Endothelial cell of umbilical vein (primary cell): ENCODE measurements at regions not wholly inside any gene's neighbourhood (a gene's known extent, or its start where the extent isn't known, plus 50 kb on each side); places are given as distances from the start of the nearest gene placed in this dataset.

Source experiments
- BruUV-seq: library from RNA; stranded (reverse); fragments of 400-500 nt; replicated peaks from 2 replicates; lab custom pipeline; 2021; lab: Mats Ljungman, UMichigan
- CTCF ChIA-PET: fragments of 300-600, 350-600 bp; sonication (Branson Sonifier 250); formaldehyde crosslinking; loops from one replicate; lab custom pipeline; 2021; ENCODE audit warnings: antibody characterized with exemption, inconsistent platforms; lab: Charles Lee
- POLR2A ChIA-PET: fragments of 300-600, 350-600 bp; sonication (Branson Sonifier 250); formaldehyde crosslinking; loops from one replicate; lab custom pipeline; 2021; ENCODE audit warnings: antibody characterized with exemption, inconsistent platforms; lab: Charles Lee
- DNase-seq: peaks from one replicate; pipeline ENCODE4 v3.0.0-alpha.2; 2011; ENCODE audit warnings: low read depth, low spot score
- FAIRE-seq: peaks from 2 replicates; lab custom pipeline; 2011; peaks lifted over from hg19 to GRCh38; lab: Jason Lieb, UNC
- H2AFZ ChIP-seq: 2 replicates; pipeline ENCODE4 v1.6.0; 2012; ENCODE audit warnings: low read depth, low read length, control low read depth, inconsistent platforms
- H3K27ac ChIP-seq: 2 replicates; pipeline ENCODE4 v1.5.1; 2011; ENCODE audit warnings: low read depth, mild to moderate bottlenecking, control low read depth, low read length, moderate library complexity; ENCODE audit not compliant: insufficient read depth
- H3K27me3 ChIP-seq, 2 experiments: 2 replicates each; pipeline versions ENCODE4 v1.6.0 to v1.6.1; 2011; ENCODE audit warnings: low read length in 2 of 2, mixed read lengths in 1 of 2; ENCODE audit not compliant: control insufficient read depth in 2 of 2, insufficient read depth in 2 of 2
- H3K36me3 ChIP-seq, 2 experiments: 2 replicates in 1 of 2; 3 replicates in 1 of 2; pipeline ENCODE4 v1.5.1; 2011; ENCODE audit warnings: low read length in 2 of 2, mild to moderate bottlenecking in 1 of 2, moderate library complexity in 1 of 2; ENCODE audit not compliant: control insufficient read depth in 2 of 2, insufficient read depth in 2 of 2; ENCODE audit errors: extremely low read depth in 1 of 2
- H3K4me1 ChIP-seq: 3 replicates; pipeline ENCODE4 v1.5.1; 2011; ENCODE audit warnings: mild to moderate bottlenecking, low read length; ENCODE audit not compliant: control insufficient read depth, insufficient read depth; ENCODE audit errors: extremely low read depth
- H3K4me2 ChIP-seq: 2 replicates; pipeline ENCODE4 v1.6.1; 2011; ENCODE audit warnings: low read length, control low read depth, mixed read lengths; ENCODE audit not compliant: insufficient read depth
- H3K4me3 ChIP-seq, 3 experiments: fragments of 200-600 bp in 1 of 3; sonication (generic), shearing (Covaris generic) in 1 of 3; replicated peaks in 1 of 3; 2 replicates each; pipeline ENCODE4 v1.5.1; 2011 to 2016; ENCODE audit warnings: control low read depth in 3 of 3, low read length in 3 of 3, mild to moderate bottlenecking in 2 of 3, inconsistent platforms in 1 of 3, low read depth in 1 of 3, moderate library complexity in 1 of 3; ENCODE audit not compliant: insufficient read depth in 1 of 3
- H3K79me2 ChIP-seq: 2 replicates; pipeline ENCODE4 v1.6.0; 2012; ENCODE audit warnings: low read length, inconsistent platforms; ENCODE audit not compliant: control insufficient read depth, insufficient read depth
- H3K9ac ChIP-seq: replicated peaks from 2 replicates; pipeline ENCODE3; 2011; ENCODE audit warnings: low read length, control low read depth; ENCODE audit not compliant: insufficient read depth; ENCODE audit errors: extremely low read depth
- H3K9me1 ChIP-seq: replicated peaks from 3 replicates; pipeline ENCODE4 v1.6.0; 2011; ENCODE audit warnings: mild to moderate bottlenecking, low read length; ENCODE audit not compliant: control insufficient read depth, insufficient read depth; ENCODE audit errors: extremely low read depth
- H3K9me3 ChIP-seq: replicated peaks from 2 replicates; pipeline ENCODE4 v1.5.1; 2012; ENCODE audit warnings: low read length, inconsistent platforms; ENCODE audit not compliant: control insufficient read depth, insufficient read depth
- H4K20me1 ChIP-seq: replicated peaks from 2 replicates; pipeline ENCODE3; 2011; ENCODE audit warnings: mild to moderate bottlenecking, low read length; ENCODE audit not compliant: control insufficient read depth, insufficient read depth; ENCODE audit errors: extremely low read depth
- CTCF ChIP-seq, 2 donors: IDR thresholded peaks; 1 replicate in 1 of 2; 2 replicates in 1 of 2; pipeline ENCODE4 v1.5.1; 2011; ENCODE audit warnings: low read length in 2 of 2, mild to moderate bottlenecking in 2 of 2, moderate library complexity in 2 of 2, control low read depth in 1 of 2, inconsistent platforms in 1 of 2, low read depth in 1 of 2; ENCODE audit not compliant: insufficient read depth in 1 of 2; ENCODE audit errors: extremely low read depth in 1 of 2
- EZH2 ChIP-seq: IDR thresholded peaks from 2 replicates; pipeline ENCODE4 v1.6.1; 2012; ENCODE audit warnings: borderline replicate concordance, low read depth, mild to moderate bottlenecking, moderate library complexity, low read length, inconsistent platforms; ENCODE audit not compliant: severe bottlenecking
- FOS ChIP-seq: IDR thresholded peaks from 2 replicates; pipeline ENCODE4 v1.6.1; 2011; ENCODE audit warnings: mild to moderate bottlenecking, low read length, moderate library complexity, borderline replicate concordance; ENCODE audit not compliant: insufficient read depth
- GATA2 ChIP-seq: IDR thresholded peaks from 2 replicates; pipeline ENCODE4 v1.7.0; 2011; ENCODE audit warnings: low read depth, mild to moderate bottlenecking, moderate library complexity, mixed read lengths, low read length; ENCODE audit not compliant: insufficient read length, insufficient read depth
- JUN ChIP-seq: IDR thresholded peaks from 2 replicates; pipeline ENCODE4 v1.6.1; 2011; ENCODE audit warnings: borderline replicate concordance, low read depth; ENCODE audit not compliant: insufficient read length, insufficient read depth
- MYC ChIP-seq: IDR thresholded peaks from one replicate; pipeline ENCODE4 v1.6.1; 2011; ENCODE audit warnings: mild to moderate bottlenecking, low read depth, low read length
- POLR2A ChIP-seq: IDR thresholded peaks from 2 replicates; pipeline ENCODE4 v1.6.1; 2012; ENCODE audit warnings: low read depth, mild to moderate bottlenecking, control low read depth, low read length
- POLR2AphosphoS5 ChIP-seq: IDR thresholded peaks from 2 replicates; pipeline ENCODE4 v1.6.1; 2012; ENCODE audit warnings: low read depth, mild to moderate bottlenecking, control low read depth, low read length, moderate library complexity; ENCODE audit not compliant: insufficient read depth
- dilution Hi-C: fragments of 300-500 bp; cut with MboI; formaldehyde crosslinking; loops from one replicate; pipeline ENCODE4 v1.15.0; 2019; ENCODE audit warnings: low sequenced_read_pairs; ENCODE audit not compliant: extremely low pct_ligation_motif_present
- intact Hi-C: fragments of 100-400 bp; cut with micrococcal nuclease; formaldehyde crosslinking; loops from one replicate; pipeline ENCODE4 v1.10.0; 2022
- TF ChIP-seq, protein P1 (sequence below): IDR thresholded peaks from 2 replicates; pipeline ENCODE4 v1.6.1; 2011; ENCODE audit not compliant: insufficient read depth, insufficient read length

- no peak overlapping the region for H3K27ac ChIP-seq
- no peak for TF ChIP-seq POLR2A
- TF ChIP-seq MYC, result no peak
- no peak for TF ChIP-seq EZH2
- TF ChIP-seq CTCF (IDR thresholded peaks at IDR 0.05; ENCODE audit: extremely low read depth in 1 of 2, insufficient read depth in 1 of 2, low read depth in 1 of 2, low read length in 2 of 2), result no peak
- TF ChIP-seq, protein P1, sequence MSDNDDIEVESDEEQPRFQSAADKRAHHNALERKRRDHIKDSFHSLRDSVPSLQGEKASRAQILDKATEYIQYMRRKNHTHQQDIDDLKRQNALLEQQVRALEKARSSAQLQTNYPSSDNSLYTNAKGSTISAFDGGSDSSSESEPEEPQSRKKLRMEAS, result no peak
- TF ChIP-seq POLR2AphosphoS5, result no peak
- TF ChIP-seq JUN, result no peak
- no peak for TF ChIP-seq GATA2
- no peak for TF ChIP-seq FOS
- DNase-seq (no peak), FAIRE-seq (no peak)
- H3K27me3 ChIP-seq, result no peaks in the 10 kb centered on the region
- H4K20me1 ChIP-seq, result no peaks in the 10 kb centered on the region
- H3K36me3 ChIP-seq, result no peaks in the 10 kb centered on the region
- H2AFZ ChIP-seq, result no peak overlapping the region
- no peaks in the 10 kb centered on the region for H3K9me1 ChIP-seq
- no TSS peak for BruUV-seq
- CTCF ChIA-PET, result interaction anchor here (0.7 to 4.1 kb wide), 21 partner anchors 10 to 733 kb away, joined by 3 to 47 read pairs (median 6); partner anchors contain the start of gene PALMD
- no peaks in the 10 kb centered on the region for H3K9me3 ChIP-seq
- no peak overlapping the region for H3K4me2 ChIP-seq
- H3K4me1 ChIP-seq, result no peaks in the 10 kb centered on the region
- dilution Hi-C loops (no loop called here), intact Hi-C loops (loop anchor here (2.0 to 5.0 kb wide), 2 partner anchors 75 to 108 kb away; no protein-coding TSS in a partner anchor)
- POLR2A ChIA-PET, result no interaction called here
- H3K79me2 ChIP-seq, result no peaks in the 10 kb centered on the region
- H3K9ac ChIP-seq, result no peak overlapping the region
- no peak overlapping the region for H3K4me3 ChIP-seq
Observed at GRCh38 chr1:99482750-99483149, 163.2 kb upstream of the PALMD start.
